Heart left ventricle (tissue), 13 donors: ENCODE measurements at regions not wholly inside any gene's neighbourhood (a gene's known extent, or its start where the extent isn't known, plus 50 kb on each side); places are given as distances from the start of the nearest gene placed in this dataset.

Experiments
- POLR2A ChIP-seq, 2 donors: fragments of 450-650 bp; IDR thresholded peaks; one replicate each; pipeline ENCODE4 v1.6.1; 2017; ENCODE audit warnings: antibody characterized with exemption in 2 of 2, mild to moderate bottlenecking in 2 of 2, moderate library complexity in 2 of 2
- TF ChIP-seq, protein P1 (sequence below), 12 donors: fragments of 200-600 bp; sonication (generic) in 4 of 12; IDR thresholded peaks; one replicate each; pipeline versions ENCODE4 v1.5.0 to v1.8.0; 2018 to 2022; ENCODE audit warnings: antibody characterized with exemption in 12 of 12, mild to moderate bottlenecking in 5 of 12
- donor health status: ischemic (EF 13 %, LVEDD 7.1; RV severe dilation, severe dysfunction).
- donor health status: DM: no; HTN: yes; CAD: no.
- donor health status: DM: no; HTN: no; CAD: no.
- donor health status: ischemic (EF 25% LVEDD 6.9; RV normal size, moderate dysfunction).
- donor health status: ischemic (EF 25% LVEDD 5.7; RV mildly dilated, moderate dysfunction).
- donor health status: ischemic (EF 35%, LVEDD 5.7; RV mildly dilated, moderate dysfunction).
- donor health status: nonischemic (EF 11% LVEDD 7.7; RV severe dilation, severe dysfunction).
- donor health status: DM: yes; HTN: yes; CAD: no.
- donor health status: PGD.
- donor health status: ischemic (EF 29% LVEDD 5.4; RV normal size, mild dysfunction).
- donor health status: nonischemic (EF 23%, LVEDD 6.1; RV moderate dilation, normal function).

DNA sequence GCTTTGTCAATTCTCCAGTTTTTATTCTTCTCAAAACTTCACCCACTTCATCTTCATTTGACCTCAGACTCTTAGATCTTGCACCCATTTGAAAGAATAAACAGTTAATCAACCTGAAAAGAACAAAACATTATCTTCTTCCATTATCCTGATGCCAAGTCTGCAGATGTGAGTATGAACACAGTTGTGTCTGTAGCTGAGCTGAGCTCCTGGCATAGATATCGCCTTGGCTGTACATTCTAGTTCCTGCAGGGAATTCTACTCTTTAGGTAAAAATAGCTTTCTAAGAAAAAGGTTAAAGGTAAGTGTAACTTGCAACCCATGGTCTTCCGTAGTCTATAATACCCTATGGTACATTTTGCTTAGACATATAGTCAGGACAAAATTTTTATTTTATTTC lies 169.7 kb downstream of the KCNA5 start:
- TF ChIP-seq, protein P1, sequence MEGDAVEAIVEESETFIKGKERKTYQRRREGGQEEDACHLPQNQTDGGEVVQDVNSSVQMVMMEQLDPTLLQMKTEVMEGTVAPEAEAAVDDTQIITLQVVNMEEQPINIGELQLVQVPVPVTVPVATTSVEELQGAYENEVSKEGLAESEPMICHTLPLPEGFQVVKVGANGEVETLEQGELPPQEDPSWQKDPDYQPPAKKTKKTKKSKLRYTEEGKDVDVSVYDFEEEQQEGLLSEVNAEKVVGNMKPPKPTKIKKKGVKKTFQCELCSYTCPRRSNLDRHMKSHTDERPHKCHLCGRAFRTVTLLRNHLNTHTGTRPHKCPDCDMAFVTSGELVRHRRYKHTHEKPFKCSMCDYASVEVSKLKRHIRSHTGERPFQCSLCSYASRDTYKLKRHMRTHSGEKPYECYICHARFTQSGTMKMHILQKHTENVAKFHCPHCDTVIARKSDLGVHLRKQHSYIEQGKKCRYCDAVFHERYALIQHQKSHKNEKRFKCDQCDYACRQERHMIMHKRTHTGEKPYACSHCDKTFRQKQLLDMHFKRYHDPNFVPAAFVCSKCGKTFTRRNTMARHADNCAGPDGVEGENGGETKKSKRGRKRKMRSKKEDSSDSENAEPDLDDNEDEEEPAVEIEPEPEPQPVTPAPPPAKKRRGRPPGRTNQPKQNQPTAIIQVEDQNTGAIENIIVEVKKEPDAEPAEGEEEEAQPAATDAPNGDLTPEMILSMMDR (IDR thresholded peaks at IDR 0.05) = no peak
- TF ChIP-seq POLR2A (IDR thresholded peaks at IDR 0.05) = no peak
